B cell (primary cell): ENCODE measurements at regions not wholly inside any gene's neighbourhood (a gene's known extent, or its start where the extent isn't known, plus 50 kb on each side); places are given as distances from the start of the nearest gene placed in this dataset.

Experiments
- CTCF ChIP-seq: fragments of 200-600 bp; IDR thresholded peaks from one replicate; pipeline ENCODE4 v1.8.0; 2022; ENCODE audit warnings: antibody characterized with exemption, mild to moderate bottlenecking
- EZH2 ChIP-seq: IDR thresholded peaks from 2 replicates; pipeline ENCODE4 v1.6.1; 2012; ENCODE audit warnings: borderline replicate concordance, low read depth, mild to moderate bottlenecking, moderate library complexity, low read length; ENCODE audit not compliant: insufficient read depth, poor library complexity, severe bottlenecking

GRCh38 chr7:97565665-97566064 is 166.2 kb upstream of the TAC1 start:
- TF ChIP-seq CTCF (no peak), EZH2 (no peak)
